ENCODE measurements at regions not wholly inside any gene's neighbourhood (a gene's known extent, or its start where the extent isn't known, plus 50 kb on each side); places are given as distances from the start of the nearest gene placed in this dataset.

GRCh38 chr22:49106096-49106841 lies 721.4 kb downstream of the BRD1 start:
- TF ChIP-seq, protein P1, sequence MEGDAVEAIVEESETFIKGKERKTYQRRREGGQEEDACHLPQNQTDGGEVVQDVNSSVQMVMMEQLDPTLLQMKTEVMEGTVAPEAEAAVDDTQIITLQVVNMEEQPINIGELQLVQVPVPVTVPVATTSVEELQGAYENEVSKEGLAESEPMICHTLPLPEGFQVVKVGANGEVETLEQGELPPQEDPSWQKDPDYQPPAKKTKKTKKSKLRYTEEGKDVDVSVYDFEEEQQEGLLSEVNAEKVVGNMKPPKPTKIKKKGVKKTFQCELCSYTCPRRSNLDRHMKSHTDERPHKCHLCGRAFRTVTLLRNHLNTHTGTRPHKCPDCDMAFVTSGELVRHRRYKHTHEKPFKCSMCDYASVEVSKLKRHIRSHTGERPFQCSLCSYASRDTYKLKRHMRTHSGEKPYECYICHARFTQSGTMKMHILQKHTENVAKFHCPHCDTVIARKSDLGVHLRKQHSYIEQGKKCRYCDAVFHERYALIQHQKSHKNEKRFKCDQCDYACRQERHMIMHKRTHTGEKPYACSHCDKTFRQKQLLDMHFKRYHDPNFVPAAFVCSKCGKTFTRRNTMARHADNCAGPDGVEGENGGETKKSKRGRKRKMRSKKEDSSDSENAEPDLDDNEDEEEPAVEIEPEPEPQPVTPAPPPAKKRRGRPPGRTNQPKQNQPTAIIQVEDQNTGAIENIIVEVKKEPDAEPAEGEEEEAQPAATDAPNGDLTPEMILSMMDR (conservative IDR thresholded peaks at IDR 0.05; ENCODE audit: low read length) = no peak
- no peak for TF ChIP-seq EZH2phosphoT487 (IDR thresholded peaks at IDR 0.05; ENCODE audit: borderline replicate concordance)
